ENCODE measurements at regions not wholly inside any gene's neighbourhood (a gene's known extent, or its start where the extent isn't known, plus 50 kb on each side); places are given as distances from the start of the nearest gene placed in this dataset.
"Not testable (repeated sequence)": the region's sequence is repeated elsewhere in the genome, so short reads cannot be mapped to it uniquely, and the experiment has no call there.

GRCh38 chr2:136281281-136282114 lies 163.5 kb upstream of the CXCR4 start:
- H3K9ac ChIP-seq (ENCODE audit: low read length): no peak overlapping the region
- H3K27ac ChIP-seq (ENCODE audit: low read depth, low read length): no peak overlapping the region
- Mint-ChIP-seq H3K9me3 (ENCODE audit: unreplicated experiment) (no peaks in the 10 kb centered on the region), H3K27ac (ENCODE audit: unreplicated experiment) (no peak overlapping the region), H3K27me3 (ENCODE audit: low read depth, unreplicated experiment) (peaks cover 30% of the 10 kb centered on the region), H3K4me3 (ENCODE audit: unreplicated experiment) (no peak overlapping the region), H3K4me1 (ENCODE audit: low read depth, unreplicated experiment) (no peaks in the 10 kb centered on the region), H3K36me3 (ENCODE audit: low read depth, unreplicated experiment) (no peaks in the 10 kb centered on the region)
- no peak for TF ChIP-seq EZH2 (IDR thresholded peaks at IDR 0.05; ENCODE audit: insufficient read depth, low read length)
- TF ChIP-seq CTCF (IDR thresholded peaks at IDR 0.05; ENCODE audit: insufficient read depth, low read depth, low read length): no peak
- no peaks in the 10 kb centered on the region for H3K79me2 ChIP-seq (ENCODE audit: insufficient read depth, low read length)
- H3K4me1 ChIP-seq (ENCODE audit: insufficient read depth, low read length): no peaks in the 10 kb centered on the region
- no peak overlapping the region for H2AFZ ChIP-seq (ENCODE audit: low read depth, low read length)
- no peaks in the 10 kb centered on the region for H3K27me3 ChIP-seq (ENCODE audit: insufficient read depth, low read length)
- H4K20me1 ChIP-seq (ENCODE audit: insufficient read depth, low read length): no peaks in the 10 kb centered on the region
- no peak for FAIRE-seq
- no peaks in the 10 kb centered on the region for H3K36me3 ChIP-seq (ENCODE audit: insufficient read depth, low read length)
- H3K9me3 ChIP-seq (ENCODE audit: insufficient read depth, low read depth, low read length): no peaks in the 10 kb centered on the region
- no peak for DNase-seq (ENCODE audit: low read depth)
- no peak overlapping the region for H3K4me3 ChIP-seq (ENCODE audit: insufficient read depth, low read depth, low read length)
- no peak overlapping the region for H3K4me2 ChIP-seq (ENCODE audit: low read length)

- peaks cover 19% of the 10 kb centered on the region for H3K9me3 Mint-ChIP-seq (ENCODE audit: unreplicated experiment)
- H3K36me3 ChIP-seq (ENCODE audit: insufficient read depth, low read length); H4K20me1 ChIP-seq (ENCODE audit: insufficient read depth, low read length); H3K4me2 ChIP-seq (ENCODE audit: low read length); H3K27ac Mint-ChIP-seq (ENCODE audit: unreplicated experiment); H3K36me3 Mint-ChIP-seq (ENCODE audit: low read depth, unreplicated experiment); H3K4me3 Mint-ChIP-seq (ENCODE audit: unreplicated experiment); H3K27me3 Mint-ChIP-seq (ENCODE audit: low read depth, unreplicated experiment); H3K79me2 ChIP-seq (ENCODE audit: insufficient read depth, low read length); H3K9ac ChIP-seq (ENCODE audit: low read length); H3K27me3 ChIP-seq (ENCODE audit: insufficient read depth, low read length); H3K4me3 ChIP-seq (ENCODE audit: insufficient read depth, low read depth, low read length); H3K4me1 ChIP-seq (ENCODE audit: insufficient read depth, low read length); H3K4me1 Mint-ChIP-seq (ENCODE audit: low read depth, unreplicated experiment); H3K27ac ChIP-seq (ENCODE audit: low read depth, low read length); DNase-seq (ENCODE audit: low read depth); H3K9me3 ChIP-seq (ENCODE audit: insufficient read depth, low read depth, low read length); H2AFZ ChIP-seq (ENCODE audit: low read depth, low read length); FAIRE-seq: not testable (repeated sequence)
These were observed 148.4 kb upstream of the CXCR4 start for GRCh38 chr2:136266346-136266745.

DNA sequence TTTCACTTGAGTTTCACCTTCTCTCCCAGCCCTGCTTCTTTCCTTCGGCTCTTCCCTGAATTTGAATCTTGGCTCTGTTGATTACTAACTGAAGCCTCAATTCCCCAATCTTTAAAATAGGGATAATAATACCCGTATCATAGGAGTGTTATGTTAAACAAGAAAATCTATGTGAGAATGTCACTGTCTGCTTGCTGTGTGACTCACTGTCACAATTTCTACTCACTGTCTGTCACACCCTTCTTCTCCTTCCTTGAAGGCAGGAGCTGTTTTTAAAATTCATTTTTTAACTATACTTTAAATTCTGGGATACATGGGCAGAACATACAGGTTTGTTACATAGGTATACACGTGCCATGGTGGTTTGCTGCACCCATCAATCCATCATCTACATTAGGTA lies 141.6 kb upstream of the CXCR4 start:
- Histone ChIP-seq H3K4me2 (ENCODE audit: low read length) (no peak overlapping the region), H3K27ac (ENCODE audit: low read depth, low read length) (no peak overlapping the region), H3K27me3 (ENCODE audit: insufficient read depth, low read length) (peaks cover 2% of the 10 kb centered on the region), H3K79me2 (ENCODE audit: insufficient read depth, low read length) (no peaks in the 10 kb centered on the region), H2AFZ (ENCODE audit: low read depth, low read length) (no peak overlapping the region), H3K4me1 (ENCODE audit: insufficient read depth, low read length) (no peaks in the 10 kb centered on the region), H3K9me3 (ENCODE audit: insufficient read depth, low read depth, low read length) (no peaks in the 10 kb centered on the region), H4K20me1 (ENCODE audit: insufficient read depth, low read length) (no peaks in the 10 kb centered on the region), H3K36me3 (ENCODE audit: insufficient read depth, low read length) (no peaks in the 10 kb centered on the region), H3K9ac (ENCODE audit: low read length) (no peak overlapping the region), H3K4me3 (ENCODE audit: insufficient read depth, low read depth, low read length) (no peak overlapping the region)
- Mint-ChIP-seq H3K4me1 (ENCODE audit: low read depth, unreplicated experiment) (peaks cover 4% of the 10 kb centered on the region), H3K4me3 (ENCODE audit: unreplicated experiment) (no peak overlapping the region), H3K27me3 (ENCODE audit: low read depth, unreplicated experiment) (peaks cover 13% of the 10 kb centered on the region), H3K9me3 (ENCODE audit: unreplicated experiment) (peaks cover 13% of the 10 kb centered on the region), H3K36me3 (ENCODE audit: low read depth, unreplicated experiment) (no peaks in the 10 kb centered on the region), H3K27ac (ENCODE audit: unreplicated experiment) (no peak overlapping the region)
- DNase-seq (ENCODE audit: low read depth) (no peak), FAIRE-seq (no peak)
- TF ChIP-seq CTCF (IDR thresholded peaks at IDR 0.05; ENCODE audit: insufficient read depth, low read depth, low read length) (no peak), EZH2 (IDR thresholded peaks at IDR 0.05; ENCODE audit: insufficient read depth, low read length) (no peak)
